ENCODE measurements at regions not wholly inside any gene's neighbourhood (a gene's known extent, or its start where the extent isn't known, plus 50 kb on each side); places are given as distances from the start of the nearest gene placed in this dataset.
"Not testable (repeated sequence)": the region's sequence is repeated elsewhere in the genome, so short reads cannot be mapped to it uniquely, and the experiment has no call there.

GRCh38 chr4:114252499-114252898 lies 273.1 kb upstream of the ARSJ start:
- Histone ChIP-seq H3K9ac (ENCODE audit: insufficient read depth, low read length, poor library complexity, severe bottlenecking) (no peak overlapping the region), H2AFZ (ENCODE audit: insufficient read depth, low read depth, low read length, poor library complexity, severe bottlenecking) (no peak overlapping the region), H3K4me3 (replicated peaks in 1 of 3; ENCODE audit: low read depth in 2 of 3, low read length in 3 of 3) (no peak overlapping the region), H3K4me2 (replicated peaks; ENCODE audit: extremely low read depth, low read length, poor library complexity, severe bottlenecking) (no peak overlapping the region), H3K27me3 (ENCODE audit: control insufficient read depth in 2 of 2, insufficient read depth in 2 of 2, low read length in 2 of 2) (no peaks in the 10 kb centered on the region), H4K20me1 (ENCODE audit: insufficient read depth, low read length) (no peaks in the 10 kb centered on the region), H3K79me2 (ENCODE audit: insufficient read depth, low read length) (no peaks in the 10 kb centered on the region), H3K27ac (ENCODE audit: low read depth in 1 of 2, low read length in 2 of 2) (no peak overlapping the region), H3K4me1 (ENCODE audit: control insufficient read depth in 1 of 2, insufficient read depth in 2 of 2, low read length in 2 of 2) (no peaks in the 10 kb centered on the region), H3K36me3 (replicated peaks in 1 of 2; ENCODE audit: control insufficient read depth in 1 of 2, insufficient read depth in 2 of 2, low read length in 2 of 2) (no peaks in the 10 kb centered on the region), H3K9me3 (replicated peaks in 1 of 2; ENCODE audit: control insufficient read depth in 1 of 2, insufficient read depth in 1 of 2, low read length in 2 of 2) (peaks cover 0 to 5% of the 10 kb centered on the region in 2 donors)
- DNase-seq = no peak
- H3K27me3 Mint-ChIP-seq (ENCODE audit: low read depth in 3 of 3) = peaks cover 0 to 1% (median 0%) of the 10 kb centered on the region in 3 donors
- peaks cover 0 to 6% (median 1%) of the 10 kb centered on the region in 7 donors for H3K9me3 Mint-ChIP-seq
- H3K27ac Mint-ChIP-seq = no peak overlapping the region
- no peaks in the 10 kb centered on the region for H3K36me3 Mint-ChIP-seq
- no peak overlapping the region for H3K4me3 Mint-ChIP-seq
- TF ChIP-seq CTCF (IDR thresholded peaks at IDR 0.05) = no peak
- WGBS (ENCODE audit: insufficient coverage) = 100% methylated on average over 1 of the region's 2 CpGs
- H3K4me1 Mint-ChIP-seq = no peaks in the 10 kb centered on the region
- intact Hi-C loops (cut with micrococcal nuclease) = loop anchor here in 1 of 2 donors (1.0 kb wide), 1 partner anchor 11 kb away; no protein-coding TSS in a partner anchor

DNA sequence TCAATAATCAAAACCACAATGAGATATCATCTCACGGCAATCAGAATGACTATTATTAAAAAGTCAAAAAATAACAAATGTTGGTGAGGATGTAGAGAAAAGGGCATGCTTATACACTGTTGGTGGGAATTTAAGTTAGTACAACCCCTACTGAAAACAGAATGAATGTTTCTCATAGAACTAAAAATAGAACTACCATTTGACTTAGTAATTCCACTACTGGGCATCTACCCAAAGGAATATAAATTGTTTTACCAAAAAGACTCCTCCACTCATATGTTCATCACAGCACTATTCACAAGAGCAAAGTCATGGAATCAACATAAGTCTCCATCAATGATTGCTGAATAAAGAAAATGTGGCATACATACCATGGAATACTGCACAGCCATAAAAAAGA lies 278.1 kb upstream of the ARSJ start:
- Histone ChIP-seq H3K27me3 (ENCODE audit: control insufficient read depth in 2 of 2, insufficient read depth in 2 of 2, low read length in 2 of 2) (no peaks in the 10 kb centered on the region), H3K27ac (ENCODE audit: low read depth in 1 of 2, low read length in 2 of 2) (no peak overlapping the region), H4K20me1 (ENCODE audit: insufficient read depth, low read length) (no peaks in the 10 kb centered on the region), H3K36me3 (replicated peaks in 1 of 2; ENCODE audit: control insufficient read depth in 1 of 2, insufficient read depth in 2 of 2, low read length in 2 of 2) (no peaks in the 10 kb centered on the region), H3K79me2 (ENCODE audit: insufficient read depth, low read length) (no peaks in the 10 kb centered on the region), H3K9ac (ENCODE audit: insufficient read depth, low read length, poor library complexity, severe bottlenecking) (no peak overlapping the region), H3K4me3 (replicated peaks in 1 of 3; ENCODE audit: low read depth in 2 of 3, low read length in 3 of 3) (no peak overlapping the region), H3K9me3 (replicated peaks in 1 of 2; ENCODE audit: control insufficient read depth in 1 of 2, insufficient read depth in 1 of 2, low read length in 2 of 2) (peaks cover 0 to under 1% of the 10 kb centered on the region in 2 donors), H3K4me1 (ENCODE audit: control insufficient read depth in 1 of 2, insufficient read depth in 2 of 2, low read length in 2 of 2) (no peaks in the 10 kb centered on the region), H2AFZ (ENCODE audit: insufficient read depth, low read depth, low read length, poor library complexity, severe bottlenecking) (no peak overlapping the region), H3K4me2 (replicated peaks; ENCODE audit: extremely low read depth, low read length, poor library complexity, severe bottlenecking) (no peak overlapping the region)
- no CpG with 5 or more reads among the region's 1 CpG for WGBS (ENCODE audit: insufficient coverage)
- TF ChIP-seq CTCF (IDR thresholded peaks at IDR 0.05) = no peak
- Mint-ChIP-seq H3K4me3 (no peak overlapping the region), H3K9me3 (peaks cover 0 to 5% (median 0%) of the 10 kb centered on the region in 7 donors), H3K27me3 (ENCODE audit: low read depth in 3 of 3) (no peaks in the 10 kb centered on the region), H3K4me1 (no peaks in the 10 kb centered on the region), H3K27ac (no peak overlapping the region), H3K36me3 (no peaks in the 10 kb centered on the region)
- intact Hi-C loops (cut with micrococcal nuclease) = no loop called here
- DNase-seq = no peak

GRCh38 chr4:114262421-114262820 lies 283.0 kb upstream of the ARSJ start:
- H3K27ac Mint-ChIP-seq; intact Hi-C loops (cut with micrococcal nuclease); H3K9ac ChIP-seq (ENCODE audit: insufficient read depth, low read length, poor library complexity, severe bottlenecking); H3K9me3 ChIP-seq (replicated peaks in 1 of 2; ENCODE audit: control insufficient read depth in 1 of 2, insufficient read depth in 1 of 2, low read length in 2 of 2); H3K4me3 ChIP-seq (replicated peaks in 1 of 3; ENCODE audit: low read depth in 2 of 3, low read length in 3 of 3); H3K36me3 Mint-ChIP-seq; H3K4me2 ChIP-seq (replicated peaks; ENCODE audit: extremely low read depth, low read length, poor library complexity, severe bottlenecking); H3K36me3 ChIP-seq (replicated peaks in 1 of 2; ENCODE audit: control insufficient read depth in 1 of 2, insufficient read depth in 2 of 2, low read length in 2 of 2); H3K79me2 ChIP-seq (ENCODE audit: insufficient read depth, low read length); H3K27me3 ChIP-seq (ENCODE audit: control insufficient read depth in 2 of 2, insufficient read depth in 2 of 2, low read length in 2 of 2); H3K4me1 Mint-ChIP-seq; DNase-seq; H3K4me3 Mint-ChIP-seq; H2AFZ ChIP-seq (ENCODE audit: insufficient read depth, low read depth, low read length, poor library complexity, severe bottlenecking); H3K27ac ChIP-seq (ENCODE audit: low read depth in 1 of 2, low read length in 2 of 2); H4K20me1 ChIP-seq (ENCODE audit: insufficient read depth, low read length); H3K27me3 Mint-ChIP-seq (ENCODE audit: low read depth in 3 of 3); H3K4me1 ChIP-seq (ENCODE audit: control insufficient read depth in 1 of 2, insufficient read depth in 2 of 2, low read length in 2 of 2); H3K9me3 Mint-ChIP-seq: not testable (repeated sequence)
- no CpG with 5 or more reads among the region's 1 CpG for WGBS (ENCODE audit: insufficient coverage)

Measured in CD14-positive monocyte (primary cell).